Activated T-helper 9 cell treated with anti-CD3 and anti-CD28 coated beads, Interleukin-2, amount 50 U/mL, for 16 hours (primary cell): ENCODE measurements at regions not wholly inside any gene's neighbourhood (a gene's known extent, or its start where the extent isn't known, plus 50 kb on each side); places are given as distances from the start of the nearest gene placed in this dataset.
"Not testable (repeated sequence)": the region's sequence is repeated elsewhere in the genome, so short reads cannot be mapped to it uniquely, and the experiment has no call there.

Experiments used
- DNase-seq: peaks from one replicate; pipeline ENCODE4 v3.0.0-alpha.2; 2020; ENCODE audit warnings: low read depth

- DNase-seq = no peak
Measured at GRCh38 chr3:20645340-20645739, 459.3 kb upstream of the SGO1 start.

GRCh38 chr3:20637729-20638128 lies 451.7 kb upstream of the SGO1 start:
- DNase-seq = no peak

DNA sequence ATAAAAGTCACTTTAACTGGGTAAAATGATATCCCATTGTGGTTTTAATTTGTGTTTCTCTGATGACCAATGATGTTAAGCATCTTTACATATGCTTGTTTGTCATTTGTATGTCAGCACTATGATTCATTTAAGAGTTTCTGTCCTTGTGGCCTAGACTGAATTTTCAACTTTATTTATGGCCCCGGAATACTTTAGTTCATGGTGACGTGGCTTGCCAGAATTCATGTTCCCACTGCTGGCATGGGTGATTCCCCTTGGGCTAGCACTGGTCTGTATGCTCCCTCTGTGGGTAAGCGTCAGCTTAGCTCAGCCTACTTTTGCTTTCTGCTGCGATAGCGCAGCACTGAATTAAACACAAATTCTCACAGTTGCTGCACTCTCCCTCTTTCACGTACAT lies 436.3 kb upstream of the SGO1 start:
- no peak for DNase-seq

DNA sequence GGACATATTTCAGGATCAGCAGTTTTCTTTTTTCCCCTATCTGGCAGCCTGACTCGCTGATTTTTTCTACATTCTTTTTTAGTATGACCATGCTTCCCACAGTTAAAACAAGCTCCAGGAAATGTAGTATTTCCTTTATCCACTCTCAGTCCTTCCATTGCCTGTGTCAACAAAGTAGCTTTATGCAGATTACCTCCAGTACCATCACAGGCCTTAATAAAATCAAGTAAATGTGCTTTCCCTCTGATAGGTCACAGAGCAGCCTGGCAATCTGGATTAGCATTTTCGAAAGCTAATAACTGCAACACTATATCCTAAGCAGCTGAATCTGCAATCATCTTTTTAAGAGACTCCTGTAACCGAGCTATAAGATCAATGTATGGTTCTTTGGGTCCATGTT lies 432.6 kb upstream of the SGO1 start:
- not testable (repeated sequence) for DNase-seq

- not testable (repeated sequence) for DNase-seq
Measured at GRCh38 chr3:20618181-20618580, 432.2 kb upstream of the SGO1 start.

DNA sequence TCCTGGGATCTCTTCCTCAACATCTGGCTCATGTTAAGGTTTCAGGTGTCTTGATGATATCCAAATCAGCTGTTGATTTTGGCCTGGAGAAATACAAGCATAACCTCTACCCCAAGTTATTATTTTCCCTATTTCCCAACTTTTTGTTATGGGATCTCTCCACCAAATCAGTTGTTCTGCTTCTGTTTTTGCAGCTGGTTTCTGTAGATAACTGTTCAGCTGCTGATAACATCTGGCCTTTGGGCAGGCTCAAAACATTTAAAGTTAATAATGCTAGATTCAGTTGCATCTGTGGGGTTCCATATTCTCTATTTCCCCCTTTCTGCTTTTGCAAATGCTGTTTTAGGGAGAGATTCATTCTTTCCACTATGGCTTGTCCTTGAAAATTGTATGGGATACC lies 430.0 kb upstream of the SGO1 start:
- not testable (repeated sequence) for DNase-seq

- no peak for DNase-seq
Measured at GRCh38 chr3:20608054-20608738, 422.2 kb upstream of the SGO1 start.

DNA sequence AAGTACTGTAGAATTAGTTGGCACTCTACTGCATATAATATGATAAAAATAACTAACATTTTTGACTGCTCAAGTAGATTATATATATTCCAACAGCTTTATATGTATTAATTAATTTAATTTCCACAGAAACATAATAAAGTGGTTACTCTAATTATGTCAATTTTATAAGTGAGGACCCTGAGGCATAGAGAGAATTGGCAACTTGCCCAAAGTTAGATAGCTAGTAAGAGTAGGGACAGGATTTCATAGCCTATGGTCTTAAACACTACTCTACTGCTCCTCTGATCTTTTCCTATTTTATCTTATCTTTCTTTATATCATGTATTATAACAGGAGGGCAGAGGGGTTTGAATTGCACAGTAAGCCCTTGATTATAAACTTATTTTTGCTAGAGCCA lies 418.7 kb upstream of the SGO1 start:
- DNase-seq = no peak

- DNase-seq = no peak
Measured at GRCh38 chr3:20589275-20589674, 403.3 kb upstream of the SGO1 start.

DNA sequence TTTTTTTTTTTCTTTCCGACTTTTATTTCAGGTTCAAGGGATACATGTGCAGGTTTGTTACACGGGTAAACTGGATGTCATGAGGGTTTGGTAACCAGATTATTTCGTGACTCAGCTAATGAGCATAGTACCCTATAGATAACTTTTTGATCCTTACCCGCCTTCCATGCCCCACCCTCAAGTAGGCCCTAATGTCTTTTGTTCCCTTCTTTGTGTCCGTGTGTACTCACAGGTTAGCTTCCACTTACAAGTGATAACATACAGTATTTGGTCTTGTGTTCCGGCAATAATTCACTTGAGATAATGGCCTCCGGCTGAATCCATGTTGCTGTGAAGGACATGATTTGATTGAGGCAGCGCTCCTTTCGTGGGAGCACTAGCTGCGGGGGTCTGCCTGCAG lies 402.8 kb upstream of the SGO1 start:
- no peak for DNase-seq

- no peak for DNase-seq
Measured at GRCh38 chr3:20583648-20584047, 397.6 kb upstream of the SGO1 start.

GRCh38 chr3:20576228-20576627 lies 390.2 kb upstream of the SGO1 start:
- no peak for DNase-seq

- DNase-seq = no peak
Measured at GRCh38 chr3:20575146-20575545, 389.1 kb upstream of the SGO1 start.

GRCh38 chr3:20574746-20575145 lies 388.7 kb upstream of the SGO1 start:
- DNase-seq = no peak

- DNase-seq = no peak
Measured at GRCh38 chr3:20573175-20573574, 387.2 kb upstream of the SGO1 start.

- DNase-seq = no peak
Measured at GRCh38 chr3:20572473-20572872, 386.5 kb upstream of the SGO1 start.

DNA sequence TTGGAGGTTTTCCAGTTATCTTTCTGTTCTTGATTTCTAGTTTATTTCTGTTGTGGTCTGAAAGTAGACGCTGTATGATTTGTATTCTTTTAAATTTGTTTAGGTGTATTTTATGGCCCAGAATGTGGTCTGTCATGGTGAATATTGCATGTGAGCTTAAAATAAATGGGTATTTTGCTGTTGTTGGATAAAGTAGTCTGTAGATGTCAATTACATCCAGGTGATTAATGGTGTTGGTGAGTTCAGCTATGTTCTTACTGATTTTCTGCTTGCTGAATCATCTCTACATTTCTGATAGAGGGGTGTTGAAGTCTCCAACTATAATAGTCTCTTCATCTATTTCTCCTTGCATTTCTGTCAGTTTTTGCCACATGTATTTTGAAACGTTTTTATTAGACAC lies 383.3 kb upstream of the SGO1 start:
- no peak for DNase-seq

DNA sequence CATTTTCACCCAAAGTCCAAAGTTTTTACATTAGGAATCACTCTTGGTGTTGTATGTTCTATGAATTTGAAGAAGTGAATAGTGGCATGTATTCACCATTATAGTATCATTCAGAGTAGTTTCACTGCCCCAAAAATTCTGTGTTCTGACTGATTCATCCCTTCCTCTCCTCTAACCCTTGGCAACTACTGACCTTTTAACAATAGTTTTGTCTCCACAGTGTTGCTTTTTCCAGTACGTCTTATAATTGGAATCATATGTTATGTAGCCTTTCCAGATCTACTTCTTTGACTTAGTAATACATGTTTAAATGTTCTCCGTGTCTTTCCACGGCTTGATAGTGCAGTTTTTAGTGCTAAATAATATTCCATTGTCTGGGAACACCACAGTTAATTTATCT lies 379.0 kb upstream of the SGO1 start:
- no peak for DNase-seq

DNA sequence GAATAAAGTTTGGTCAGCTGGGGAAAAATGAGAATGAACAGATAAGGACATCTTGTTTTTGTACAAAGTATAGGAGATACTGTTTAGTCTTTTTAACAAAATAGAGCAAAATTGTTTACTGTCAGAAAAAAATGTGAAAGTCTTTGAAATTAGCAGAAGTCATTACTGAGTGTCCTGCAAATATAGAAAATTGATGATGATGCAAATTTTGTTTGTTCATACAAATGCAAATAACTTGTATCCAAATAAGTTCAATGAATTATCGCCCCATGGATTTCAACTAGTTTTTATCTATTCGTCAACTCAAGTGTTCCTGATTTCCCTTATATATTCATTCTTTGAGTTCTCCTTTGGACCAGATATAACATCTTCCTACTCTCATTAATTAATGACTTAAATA lies 378.0 kb upstream of the SGO1 start:
- DNase-seq = no peak

- DNase-seq = no peak
Measured at GRCh38 chr3:20563251-20563650, 377.2 kb upstream of the SGO1 start.

DNA sequence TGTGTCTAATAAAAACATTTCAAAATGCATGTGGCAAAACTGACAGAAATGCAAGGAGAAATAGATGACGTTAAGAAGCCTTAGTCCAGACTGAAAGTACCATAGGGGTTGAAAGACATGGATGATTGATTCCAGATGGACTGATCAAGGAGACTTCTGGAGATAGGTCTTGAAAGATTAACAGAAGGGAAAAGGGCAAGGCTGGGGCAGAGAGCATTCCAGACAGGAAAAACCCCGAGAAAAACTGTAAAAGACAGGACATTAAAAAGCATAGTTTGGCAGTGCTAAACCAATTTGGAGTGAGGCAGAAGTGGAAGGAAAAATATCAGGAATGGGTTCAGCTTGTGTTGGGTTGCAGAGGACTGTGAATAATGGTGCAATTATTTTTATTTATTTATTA lies 375.2 kb upstream of the SGO1 start:
- DNase-seq = no peak

DNA sequence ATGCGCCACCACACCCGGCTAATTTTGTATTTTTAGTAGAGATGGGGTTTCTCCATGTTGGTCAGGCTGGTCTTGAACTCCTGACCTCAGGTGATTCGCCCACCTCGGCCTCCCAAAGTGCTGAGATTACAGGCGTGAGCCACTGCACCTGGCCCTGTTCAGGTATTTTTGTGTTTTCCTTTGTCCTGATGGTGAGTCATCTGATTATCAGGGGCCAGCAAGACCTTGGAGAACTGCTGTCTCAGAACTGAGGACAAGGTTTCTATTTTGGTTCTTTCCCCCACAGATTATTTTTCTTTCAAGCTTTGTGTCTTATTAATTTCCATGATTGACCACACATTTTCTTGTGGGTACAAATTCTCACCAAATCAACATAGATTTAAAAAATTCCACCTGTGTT lies 374.4 kb upstream of the SGO1 start:
- not testable (repeated sequence) for DNase-seq

- no peak for DNase-seq
Measured at GRCh38 chr3:20558161-20558560, 372.2 kb upstream of the SGO1 start.

GRCh38 chr3:20556661-20557060 lies 370.7 kb upstream of the SGO1 start:
- DNase-seq = no peak
